ENCODE measurements at regions not wholly inside any gene's neighbourhood (a gene's known extent, or its start where the extent isn't known, plus 50 kb on each side); places are given as distances from the start of the nearest gene placed in this dataset.

- H3K27ac ChIP-seq (ENCODE audit: low read length): no peak overlapping the region
- peaks cover 19% of the 10 kb centered on the region; the same call in 1 of the 2 replicates for H3K9me3 ChIP-seq (ENCODE audit: control insufficient read depth, insufficient read depth, low read depth, low read length)
- ATAC-seq (no peak), DNase-seq (ENCODE audit: low read depth, low spot score) (no peak)
- H3K36me3 ChIP-seq (ENCODE audit: control insufficient read depth, insufficient read depth, low read length): no peaks in the 10 kb centered on the region
- no peak for TF ChIP-seq REST (IDR thresholded peaks at IDR 0.05; ENCODE audit: insufficient read depth in 1 of 2, low read depth in 2 of 2, low read length in 1 of 2)
- no peak for TF ChIP-seq SIN3A (IDR thresholded peaks at IDR 0.05; ENCODE audit: borderline replicate concordance, insufficient read depth, low read depth, low read length)
- no peak for TF ChIP-seq CTCF (IDR thresholded peaks at IDR 0.05)
- no peak for TF ChIP-seq TCF7L2 (IDR thresholded peaks at IDR 0.05; ENCODE audit: low read depth, low read length)
- TF ChIP-seq POLR2AphosphoS5 (IDR thresholded peaks at IDR 0.05; ENCODE audit: low read depth, low read length): no peak
- no peaks in the 10 kb centered on the region for H3K4me1 ChIP-seq (ENCODE audit: control insufficient read depth, insufficient read depth, low read length)
- H3K27me3 ChIP-seq (ENCODE audit: control insufficient read depth, insufficient read depth, low read length): no peaks in the 10 kb centered on the region
- BruUV-seq (replicated peaks): no TSS peak
- in situ Hi-C loops (cut with HindIII; ENCODE audit: low pct_unique_long_range_greater_than_20kb, low sequenced_read_pairs): no loop called here
- H3K4me3 ChIP-seq (ENCODE audit: low read depth in 2 of 2, low read length in 2 of 2): no peak overlapping the region
- POLR2A ChIA-PET: no interaction called here
- intact Hi-C loops (cut with micrococcal nuclease; ENCODE audit: unreplicated experiment): no loop called here
- CTCF ChIA-PET: no interaction called here
Observed at GRCh38 chr12:94815958-94816357, 165.6 kb upstream of the TMCC3 start.

GRCh38 chr12:94815450-94815849 is 165.1 kb upstream of the TMCC3 start:
- CTCF ChIA-PET: no interaction called here
- POLR2A ChIA-PET: no interaction called here
- no peaks in the 10 kb centered on the region for H3K4me1 ChIP-seq (ENCODE audit: control insufficient read depth, insufficient read depth, low read length)
- BruUV-seq (replicated peaks): no TSS peak
- ATAC-seq: no peak
- H3K27ac ChIP-seq (ENCODE audit: low read length): no peak overlapping the region
- intact Hi-C loops (cut with micrococcal nuclease; ENCODE audit: unreplicated experiment) (no loop called here), in situ Hi-C loops (cut with HindIII; ENCODE audit: low pct_unique_long_range_greater_than_20kb, low sequenced_read_pairs) (no loop called here)
- no peak for TF ChIP-seq SIN3A (IDR thresholded peaks at IDR 0.05; ENCODE audit: borderline replicate concordance, insufficient read depth, low read depth, low read length)
- TF ChIP-seq TCF7L2 (IDR thresholded peaks at IDR 0.05; ENCODE audit: low read depth, low read length): no peak
- no peak for TF ChIP-seq CTCF (IDR thresholded peaks at IDR 0.05)
- no peak for TF ChIP-seq POLR2AphosphoS5 (IDR thresholded peaks at IDR 0.05; ENCODE audit: low read depth, low read length)
- no peak for TF ChIP-seq REST (IDR thresholded peaks at IDR 0.05; ENCODE audit: insufficient read depth in 1 of 2, low read depth in 2 of 2, low read length in 1 of 2)
- no peaks in the 10 kb centered on the region for H3K27me3 ChIP-seq (ENCODE audit: control insufficient read depth, insufficient read depth, low read length)
- H3K4me3 ChIP-seq (ENCODE audit: low read depth in 2 of 2, low read length in 2 of 2): no peak overlapping the region
- no peak for DNase-seq (ENCODE audit: low read depth, low spot score)
- no peaks in the 10 kb centered on the region for H3K36me3 ChIP-seq (ENCODE audit: control insufficient read depth, insufficient read depth, low read length)
- H3K9me3 ChIP-seq (ENCODE audit: control insufficient read depth, insufficient read depth, low read depth, low read length): peaks cover 19% of the 10 kb centered on the region; the same call in 1 of the 2 replicates

Data from Panc1 (cell line).